ENCODE measurements at regions not wholly inside any gene's neighbourhood (a gene's known extent, or its start where the extent isn't known, plus 50 kb on each side); places are given as distances from the start of the nearest gene placed in this dataset.

DNA sequence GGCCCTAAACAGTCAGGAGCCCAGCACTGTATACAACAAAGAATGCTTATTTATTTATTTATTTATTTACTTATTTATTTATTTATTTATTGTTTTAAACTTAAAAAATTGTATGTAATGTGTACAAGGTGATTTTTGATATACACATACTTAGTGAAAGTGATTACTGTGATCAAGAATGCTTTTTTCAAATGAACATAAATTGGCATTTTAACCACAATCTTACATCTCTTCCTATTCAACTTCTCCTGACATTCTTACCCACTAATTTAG lies 776.6 kb downstream of the TSN start:
- H2BK15ac ChIP-seq (ENCODE audit: low read length), result no peak overlapping the region
- no peak overlapping the region for H2BK20ac ChIP-seq (ENCODE audit: low read length)
- no peak overlapping the region for H2BK120ac ChIP-seq (replicated peaks; ENCODE audit: low read depth, low read length)
- H4K91ac ChIP-seq (replicated peaks; ENCODE audit: insufficient read length, low read length), result no peak overlapping the region
- no peak overlapping the region for H3K4me3 ChIP-seq (ENCODE audit: extremely low read depth in 1 of 4, insufficient read depth in 2 of 4, low read depth in 3 of 4, low read length in 4 of 4)
- ChIA-PET CTCF (ENCODE audit: partially characterized antibody) (interaction anchor here (0.7 to 2.8 kb wide), 27 partner anchors 9 to 542 kb away, joined by 3 to 38 read pairs (median 4); no protein-coding TSS in a partner anchor), POLR2A (ENCODE audit: partially characterized antibody) (no interaction called here)
- H3K4me1 ChIP-seq (replicated peaks in 1 of 4; ENCODE audit: control insufficient read depth in 3 of 4, insufficient read depth in 4 of 4, low read length in 3 of 4), result peaks cover 0 to 5% (median 0%) of the 10 kb centered on the region in 4 experiments; a peak in 4 of 7 replicates
- no peak overlapping the region for H3K27ac ChIP-seq (ENCODE audit: low read depth, low read length)
- no peak overlapping the region for H4K8ac ChIP-seq (ENCODE audit: extremely low read depth, insufficient read depth, low read length)
- no peak overlapping the region for H2BK12ac ChIP-seq (ENCODE audit: low read depth, low read length)
- H4K5ac ChIP-seq (ENCODE audit: insufficient read length, low read depth, low read length), result no peak overlapping the region
- no peak overlapping the region for H2AK5ac ChIP-seq (ENCODE audit: low read depth, low read length)
- H3K9ac ChIP-seq (replicated peaks in 1 of 4; ENCODE audit: extremely low read depth in 1 of 4, low read depth in 3 of 4, low read length in 3 of 4), result no peak overlapping the region
- H3K4me2 ChIP-seq (ENCODE audit: insufficient read depth in 1 of 2, low read depth in 2 of 2, low read length in 2 of 2), result no peak overlapping the region
- no peaks in the 10 kb centered on the region for H3K79me1 ChIP-seq (ENCODE audit: low read depth, low read length)
- H3K23me2 ChIP-seq (ENCODE audit: low read depth, low read length), result no peaks in the 10 kb centered on the region
- no peak overlapping the region for H3K14ac ChIP-seq (ENCODE audit: insufficient read length)
- no peak overlapping the region for H2AFZ ChIP-seq (ENCODE audit: low read length)
- FAIRE-seq (no peak), DNase-seq (ENCODE audit: low read depth in 1 of 2, low spot score in 2 of 2) (no peak)
- H3K23ac ChIP-seq (ENCODE audit: insufficient read length), result no peak overlapping the region
- no peaks in the 10 kb centered on the region for H3K27me3 ChIP-seq (replicated peaks in 1 of 4; ENCODE audit: control insufficient read depth in 3 of 4, extremely low read depth in 1 of 4, insufficient read depth in 3 of 4, low read length in 3 of 4)
- no peak overlapping the region for H3K56ac ChIP-seq (replicated peaks; ENCODE audit: insufficient read length, low read depth, low read length)
- H3K4ac ChIP-seq (replicated peaks; ENCODE audit: insufficient read length, low read depth, low read length), result no peak overlapping the region
- no peaks in the 10 kb centered on the region for H3K9me3 ChIP-seq (ENCODE audit: insufficient read depth in 2 of 2, low read depth in 1 of 2, low read length in 1 of 2)
- H3K18ac ChIP-seq (ENCODE audit: extremely low read depth, low read length), result no peak overlapping the region
- H4K20me1 ChIP-seq (replicated peaks in 1 of 2; ENCODE audit: control insufficient read depth in 1 of 2, insufficient read depth in 2 of 2, low read length in 2 of 2), result no peaks in the 10 kb centered on the region
- no peak overlapping the region for H2BK5ac ChIP-seq (ENCODE audit: low read depth, low read length)
- H3K79me2 ChIP-seq (ENCODE audit: control insufficient read depth in 1 of 2, insufficient read depth in 2 of 2, low read length in 2 of 2), result no peaks in the 10 kb centered on the region
- H3K36me3 ChIP-seq (ENCODE audit: control insufficient read depth in 2 of 4, insufficient read depth in 4 of 4, low read length in 3 of 4), result no peaks in the 10 kb centered on the region
- TF ChIP-seq RFX5 (IDR thresholded peaks at IDR 0.05; ENCODE audit: borderline replicate concordance, low read depth, low read length) (no peak), YY1 (IDR thresholded peaks at IDR 0.05; ENCODE audit: low read depth, low read length) (no peak), TBP (IDR thresholded peaks at IDR 0.05; ENCODE audit: low read depth, low read length) (no peak), TAF7 (optimal IDR thresholded peaks at IDR 0.05; ENCODE audit: borderline replicate concordance, low read depth, low read length) (no peak), EGR1 (IDR thresholded peaks at IDR 0.05; ENCODE audit: borderline replicate concordance, low read depth, low read length) (no peak), TAF1 (IDR thresholded peaks at IDR 0.05; ENCODE audit: low read depth, low read length) (no peak), POLR2AphosphoS5 (IDR thresholded peaks at IDR 0.05; ENCODE audit: low read depth, low read length) (no peak), CBX5 (IDR thresholded peaks at IDR 0.05; ENCODE audit: low read depth, low read length) (no peak), KDM4A (IDR thresholded peaks at IDR 0.05; ENCODE audit: low read depth, low read length, severe bottlenecking) (no peak), SIX5 (IDR thresholded peaks at IDR 0.05; ENCODE audit: low read depth, low read length) (no peak), GABPA (IDR thresholded peaks at IDR 0.05; ENCODE audit: borderline replicate concordance, insufficient read depth, low read length) (no peak), MAFK (IDR thresholded peaks at IDR 0.05; ENCODE audit: low read depth, low read length) (no peak), GTF2F1 (IDR thresholded peaks at IDR 0.05; ENCODE audit: borderline replicate concordance, low read depth, low read length) (no peak), BRCA1 (IDR thresholded peaks at IDR 0.05; ENCODE audit: low read depth, low read length) (no peak)
- TF ChIP-seq, protein P1, sequence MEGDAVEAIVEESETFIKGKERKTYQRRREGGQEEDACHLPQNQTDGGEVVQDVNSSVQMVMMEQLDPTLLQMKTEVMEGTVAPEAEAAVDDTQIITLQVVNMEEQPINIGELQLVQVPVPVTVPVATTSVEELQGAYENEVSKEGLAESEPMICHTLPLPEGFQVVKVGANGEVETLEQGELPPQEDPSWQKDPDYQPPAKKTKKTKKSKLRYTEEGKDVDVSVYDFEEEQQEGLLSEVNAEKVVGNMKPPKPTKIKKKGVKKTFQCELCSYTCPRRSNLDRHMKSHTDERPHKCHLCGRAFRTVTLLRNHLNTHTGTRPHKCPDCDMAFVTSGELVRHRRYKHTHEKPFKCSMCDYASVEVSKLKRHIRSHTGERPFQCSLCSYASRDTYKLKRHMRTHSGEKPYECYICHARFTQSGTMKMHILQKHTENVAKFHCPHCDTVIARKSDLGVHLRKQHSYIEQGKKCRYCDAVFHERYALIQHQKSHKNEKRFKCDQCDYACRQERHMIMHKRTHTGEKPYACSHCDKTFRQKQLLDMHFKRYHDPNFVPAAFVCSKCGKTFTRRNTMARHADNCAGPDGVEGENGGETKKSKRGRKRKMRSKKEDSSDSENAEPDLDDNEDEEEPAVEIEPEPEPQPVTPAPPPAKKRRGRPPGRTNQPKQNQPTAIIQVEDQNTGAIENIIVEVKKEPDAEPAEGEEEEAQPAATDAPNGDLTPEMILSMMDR (IDR thresholded peaks at IDR 0.05; ENCODE audit: control extremely low read depth in 1 of 3, insufficient read depth in 1 of 3, low read depth in 1 of 3, low read length in 3 of 3), result no peak
